Liver (tissue), 3 donors: ENCODE measurements at regions not wholly inside any gene's neighbourhood (a gene's known extent, or its start where the extent isn't known, plus 50 kb on each side); places are given as distances from the start of the nearest gene placed in this dataset.

Source experiments
- ATF3 ChIP-seq: IDR thresholded peaks from 2 replicates; pipeline ENCODE4 v1.6.1; 2016; ENCODE audit warnings: antibody characterized with exemption
- CTCF ChIP-seq: fragments of 150-350 bp; IDR thresholded peaks from 2 replicates; pipeline ENCODE4 v1.5.1; 2017; ENCODE audit warnings: improper control_type of control experiment, low read depth, low read length; ENCODE audit not compliant: missing input control
- GABPA ChIP-seq, 2 donors: IDR thresholded peaks in 1 of 2; conservative IDR thresholded peaks in 1 of 2; 2 replicates each; pipeline ENCODE4 v1.6.1; 2016; ENCODE audit warnings: antibody characterized with exemption in 2 of 2, mild to moderate bottlenecking in 1 of 2, moderate library complexity in 1 of 2
- JUND ChIP-seq, 2 donors: IDR thresholded peaks; 2 replicates each; pipeline ENCODE4 v1.6.1; 2016; ENCODE audit warnings: antibody characterized with exemption in 2 of 2
- MAX ChIP-seq: IDR thresholded peaks from 2 replicates; pipeline ENCODE4 v1.6.1; 2016; ENCODE audit warnings: antibody characterized with exemption
- NR2F2 ChIP-seq: IDR thresholded peaks from 2 replicates; pipeline ENCODE4 v1.6.1; 2016; ENCODE audit warnings: antibody characterized with exemption
- REST ChIP-seq: IDR thresholded peaks from 2 replicates; pipeline ENCODE4 v1.6.1; 2016; ENCODE audit warnings: antibody characterized with exemption, mild to moderate bottlenecking
- RXRA ChIP-seq, 2 donors: IDR thresholded peaks; 2 replicates each; pipeline ENCODE4 v1.6.1; 2017 to 2018; ENCODE audit warnings: antibody characterized with exemption in 2 of 2, mild to moderate bottlenecking in 1 of 2
- SP1 ChIP-seq: IDR thresholded peaks from 2 replicates; pipeline ENCODE4 v1.6.1; 2018; ENCODE audit warnings: antibody characterized with exemption, mild to moderate bottlenecking
- TAF1 ChIP-seq: conservative IDR thresholded peaks from 2 replicates; pipeline ENCODE4 v1.6.1; 2016; ENCODE audit warnings: antibody characterized with exemption, mild to moderate bottlenecking
- YY1 ChIP-seq: IDR thresholded peaks from 2 replicates; pipeline ENCODE4 v1.6.1; 2016; ENCODE audit warnings: antibody characterized with exemption, mild to moderate bottlenecking
- ZBTB33 ChIP-seq: IDR thresholded peaks from 2 replicates; pipeline ENCODE4 v1.6.1; 2016; ENCODE audit warnings: antibody characterized with exemption
- donor health status: healthy.
- donor health status: healthy.

- TF ChIP-seq SP1 (no peak), ATF3 (no peak), REST (no peak), CTCF (no peak), MAX (no peak), YY1 (no peak), TAF1 (no peak), JUND (IDR thresholded peaks at IDR 0.05) (no peak), RXRA (IDR thresholded peaks at IDR 0.05) (no peak), ZBTB33 (no peak), GABPA (IDR thresholded peaks at IDR 0.05 in 1 of 2, conservative IDR thresholded peaks at IDR 0.05 in 1 of 2) (no peak), NR2F2 (no peak)
These were observed 458.9 kb upstream of the LMO3 start for GRCh38 chr12:17064834-17065233.
